ENCODE measurements at regions not wholly inside any gene's neighbourhood (a gene's known extent, or its start where the extent isn't known, plus 50 kb on each side); places are given as distances from the start of the nearest gene placed in this dataset.
"Not testable (repeated sequence)": the region's sequence is repeated elsewhere in the genome, so short reads cannot be mapped to it uniquely, and the experiment has no call there.

- no peak for DNase-seq
These were observed 101.4 kb downstream of the ADRA2C start for GRCh38 chr4:3867403-3868100.

- DNase-seq: no peak
These were observed 102.3 kb downstream of the ADRA2C start for GRCh38 chr4:3868211-3869173.

GRCh38 chr4:3869174-3869572 lies 103.0 kb downstream of the ADRA2C start:
- no peak for DNase-seq

GRCh38 chr4:3869661-3870566 lies 103.7 kb downstream of the ADRA2C start:
- no peak for DNase-seq

GRCh38 chr4:3870567-3870962 lies 104.4 kb downstream of the ADRA2C start:
- no peak for DNase-seq

GRCh38 chr4:3871181-3871852 lies 105.1 kb downstream of the ADRA2C start:
- DNase-seq: no peak

- DNase-seq: no peak
These were observed 106.0 kb downstream of the ADRA2C start for GRCh38 chr4:3871881-3872833.

- no peak for DNase-seq
These were observed 106.7 kb downstream of the ADRA2C start for GRCh38 chr4:3872834-3873313.

GRCh38 chr4:3873408-3874027 lies 107.3 kb downstream of the ADRA2C start:
- DNase-seq: no peak

- DNase-seq: no peak
These were observed 107.8 kb downstream of the ADRA2C start for GRCh38 chr4:3874028-3874415.

GRCh38 chr4:3874525-3875110 lies 108.4 kb downstream of the ADRA2C start:
- DNase-seq: no peak

- DNase-seq: no peak
These were observed 109.3 kb downstream of the ADRA2C start for GRCh38 chr4:3875466-3875865.

GRCh38 chr4:3876057-3876845 lies 110.1 kb downstream of the ADRA2C start:
- DNase-seq: not testable (repeated sequence)

GRCh38 chr4:3877236-3877635 lies 111.1 kb downstream of the ADRA2C start:
- DNase-seq: no peak

- no peak for DNase-seq
These were observed 111.7 kb downstream of the ADRA2C start for GRCh38 chr4:3877868-3878267.

GRCh38 chr4:3878678-3879077 lies 112.5 kb downstream of the ADRA2C start:
- no peak for DNase-seq

GRCh38 chr4:3879681-3880614 lies 113.8 kb downstream of the ADRA2C start:
- DNase-seq: no peak

- DNase-seq: peak in 1 of 2 experiments; percentile 38
These were observed 114.5 kb downstream of the ADRA2C start for GRCh38 chr4:3880615-3881120.
